DOHH2 (cell line): ENCODE measurements at regions not wholly inside any gene's neighbourhood (a gene's known extent, or its start where the extent isn't known, plus 50 kb on each side); places are given as distances from the start of the nearest gene placed in this dataset.

Source experiments
- H3F3A ChIP-seq: fragments of 200-600 bp; sonication (generic), shearing (Covaris generic); 2 replicates; pipeline ENCODE4 v1.6.0; 2016; ENCODE audit warnings: antibody characterized with exemption, mild to moderate bottlenecking; ENCODE audit not compliant: control insufficient read depth, insufficient read depth
- H3K27ac ChIP-seq: fragments of 200-600 bp; sonication (generic); 2 replicates; pipeline ENCODE4 v1.5.1; 2014; ENCODE audit warnings: low read depth, mild to moderate bottlenecking, low read length, moderate library complexity
- H3K27me3 ChIP-seq: fragments of 200-600 bp; sonication (generic); 2 replicates; pipeline ENCODE4 v1.6.1; 2014; ENCODE audit warnings: mild to moderate bottlenecking, low read length, mixed read lengths; ENCODE audit not compliant: control insufficient read depth
- H3K36me3 ChIP-seq: fragments of 200-600 bp; sonication (generic); 2 replicates; pipeline ENCODE4 v1.6.1; 2014; ENCODE audit warnings: mild to moderate bottlenecking, low read length, moderate library complexity, mixed read lengths; ENCODE audit not compliant: control insufficient read depth
- H3K4me1 ChIP-seq: fragments of 200-600 bp; sonication (generic); 2 replicates; pipeline ENCODE4 v1.6.1; 2014; ENCODE audit warnings: mild to moderate bottlenecking, low read length, mixed read lengths; ENCODE audit not compliant: control insufficient read depth
- H3K4me2 ChIP-seq: fragments of 200-600 bp; sonication (generic); 2 replicates; pipeline ENCODE4 v1.6.0; 2014; ENCODE audit warnings: mild to moderate bottlenecking, low read length, moderate library complexity
- H3K4me3 ChIP-seq: fragments of 200-600 bp; sonication (generic); 2 replicates; pipeline ENCODE4 v1.5.1; 2014; ENCODE audit warnings: mild to moderate bottlenecking, low read length, mixed read lengths
- H3K79me2 ChIP-seq: fragments of 200-600 bp; sonication (generic); 2 replicates; pipeline ENCODE4 v1.6.1; 2014; ENCODE audit warnings: mild to moderate bottlenecking, low read length, mixed read lengths; ENCODE audit not compliant: control insufficient read depth
- H3K9me2 ChIP-seq: fragments of 200-600 bp; sonication (generic); replicated peaks from 2 replicates; pipeline ENCODE4 v1.6.1; 2014; ENCODE audit warnings: mild to moderate bottlenecking, low read length, mixed read lengths; ENCODE audit not compliant: control insufficient read depth
- H3K9me3 ChIP-seq: fragments of 200-600 bp; sonication (generic); 2 replicates; pipeline ENCODE4 v1.6.1; 2014; ENCODE audit warnings: antibody characterized with exemption, low read length, mixed read lengths; ENCODE audit not compliant: control insufficient read depth, insufficient read depth
- H4K20me1 ChIP-seq: fragments of 200-600 bp; sonication (generic); 2 replicates; pipeline ENCODE4 v1.6.0; 2014; ENCODE audit warnings: low read depth, mild to moderate bottlenecking, antibody characterized with exemption, low read length, moderate library complexity; ENCODE audit not compliant: control insufficient read depth, insufficient read depth
- CTCF ChIP-seq: fragments of 200-600 bp; sonication (generic); IDR thresholded peaks from one replicate; pipeline ENCODE4 v1.5.1; 2014; ENCODE audit warnings: antibody characterized with exemption, mild to moderate bottlenecking, low read depth, low read length; ENCODE audit not compliant: poor library complexity, severe bottlenecking
- EZH2phosphoT487 ChIP-seq: fragments of 200-600 bp; sonication (generic); IDR thresholded peaks from 2 replicates; pipeline ENCODE4 v1.6.1; 2017; ENCODE audit warnings: borderline replicate concordance, mild to moderate bottlenecking, antibody characterized with exemption, low read length, moderate library complexity, mixed read lengths

- Histone ChIP-seq H3K4me3 (no peak overlapping the region), H3K27ac (no peak overlapping the region), H3K4me1 (no peaks in the 10 kb centered on the region), H3F3A (no peaks in the 10 kb centered on the region), H3K4me2 (no peak overlapping the region), H3K27me3 (no peaks in the 10 kb centered on the region), H4K20me1 (no peaks in the 10 kb centered on the region), H3K36me3 (no peaks in the 10 kb centered on the region), H3K79me2 (no peaks in the 10 kb centered on the region), H3K9me2 (no peaks in the 10 kb centered on the region), H3K9me3 (peaks cover 3% of the 10 kb centered on the region; the same call in 1 of the 2 replicates)
- TF ChIP-seq EZH2phosphoT487 (no peak), CTCF (no peak)
These were observed 125.9 kb downstream of the HTR1B start for GRCh38 chr6:77337392-77337791.

GRCh38 chr6:77334093-77334492 lies 129.2 kb downstream of the HTR1B start:
- no peaks in the 10 kb centered on the region for H3K27me3 ChIP-seq
- H3K27ac ChIP-seq, result no peak overlapping the region
- no peaks in the 10 kb centered on the region for H4K20me1 ChIP-seq
- no peaks in the 10 kb centered on the region for H3K79me2 ChIP-seq
- peaks cover 3% of the 10 kb centered on the region; the same call in 1 of the 2 replicates for H3K9me3 ChIP-seq
- TF ChIP-seq EZH2phosphoT487 (no peak), CTCF (no peak)
- H3K4me2 ChIP-seq, result no peak overlapping the region
- no peaks in the 10 kb centered on the region for H3F3A ChIP-seq
- H3K4me3 ChIP-seq, result no peak overlapping the region
- no peaks in the 10 kb centered on the region for H3K9me2 ChIP-seq
- no peaks in the 10 kb centered on the region for H3K4me1 ChIP-seq
- no peaks in the 10 kb centered on the region for H3K36me3 ChIP-seq

- Histone ChIP-seq H3K4me2 (no peak overlapping the region), H3F3A (no peaks in the 10 kb centered on the region), H3K9me2 (no peaks in the 10 kb centered on the region), H3K79me2 (no peaks in the 10 kb centered on the region), H3K4me3 (no peak overlapping the region), H3K9me3 (peaks cover 3% of the 10 kb centered on the region; the same call in 1 of the 2 replicates), H3K27me3 (no peaks in the 10 kb centered on the region), H3K4me1 (no peaks in the 10 kb centered on the region), H4K20me1 (no peaks in the 10 kb centered on the region), H3K36me3 (no peaks in the 10 kb centered on the region), H3K27ac (no peak overlapping the region)
- TF ChIP-seq CTCF, result no peak
- no peak for TF ChIP-seq EZH2phosphoT487
These were observed 130.2 kb downstream of the HTR1B start for GRCh38 chr6:77332915-77333623.
